ENCODE measurements at regions not wholly inside any gene's neighbourhood (a gene's known extent, or its start where the extent isn't known, plus 50 kb on each side); places are given as distances from the start of the nearest gene placed in this dataset.

DNA sequence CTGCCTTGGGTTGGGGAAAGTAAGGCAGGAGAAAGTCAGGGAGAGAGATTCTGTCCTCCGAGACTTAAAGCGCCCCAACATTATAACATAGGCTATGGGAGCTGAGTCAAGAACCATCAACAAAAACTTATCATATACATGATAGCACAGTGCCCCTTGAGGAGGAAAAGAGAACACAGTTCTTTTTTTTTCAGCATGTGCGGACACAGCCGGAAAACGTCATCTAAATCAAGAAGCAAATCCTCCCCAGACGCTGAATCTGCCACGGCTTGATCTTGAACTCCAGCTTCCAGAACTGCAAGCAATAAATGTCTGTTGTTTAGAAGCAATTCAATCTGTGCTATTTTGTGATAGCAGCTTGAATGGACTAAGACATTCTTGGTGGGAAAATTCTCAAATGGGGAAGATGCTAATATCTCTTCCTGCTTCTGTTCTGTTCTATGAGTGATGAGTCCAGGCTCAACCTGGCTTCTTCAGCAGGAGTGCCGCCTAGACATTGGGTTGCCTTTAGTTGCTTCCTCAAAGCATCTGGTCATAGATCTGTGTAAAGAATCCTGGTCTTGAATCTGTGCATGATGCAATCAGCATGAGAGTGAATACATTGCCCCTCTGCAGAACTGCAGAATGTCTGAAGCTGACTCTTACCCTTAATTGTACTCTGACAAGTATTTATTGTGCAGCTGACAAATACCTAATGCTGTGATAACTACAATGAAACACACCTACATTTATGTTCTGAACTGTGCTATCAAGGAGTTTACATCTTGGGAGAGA is 549.8 kb upstream of the PRKX start:
- no peak for DNase-seq (ENCODE audit: low read depth, low spot score)
- no peak overlapping the region for H3K4me3 ChIP-seq (ENCODE audit: low read length)

DNA sequence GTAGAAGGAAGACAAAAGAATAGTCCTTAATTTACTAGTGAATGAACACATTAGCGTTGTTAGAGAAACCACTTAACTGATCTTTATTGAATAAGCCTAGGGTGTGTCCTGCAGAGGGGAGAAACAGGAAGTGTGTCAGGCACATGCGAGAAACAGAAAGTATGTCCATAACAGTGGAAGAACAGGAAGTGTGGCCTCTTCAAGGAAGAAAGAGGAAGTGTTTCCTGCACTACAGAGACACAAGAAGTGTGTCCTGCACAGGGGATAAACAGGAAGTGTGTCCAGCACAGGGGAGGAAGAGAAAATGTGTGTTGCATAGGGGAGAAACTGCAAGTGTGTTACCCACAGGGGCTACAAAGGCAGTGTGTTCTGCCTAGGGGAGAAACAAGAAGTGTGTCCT is 539.6 kb upstream of the PRKX start:
- DNase-seq (ENCODE audit: low read depth, low spot score) = no peak

DNA sequence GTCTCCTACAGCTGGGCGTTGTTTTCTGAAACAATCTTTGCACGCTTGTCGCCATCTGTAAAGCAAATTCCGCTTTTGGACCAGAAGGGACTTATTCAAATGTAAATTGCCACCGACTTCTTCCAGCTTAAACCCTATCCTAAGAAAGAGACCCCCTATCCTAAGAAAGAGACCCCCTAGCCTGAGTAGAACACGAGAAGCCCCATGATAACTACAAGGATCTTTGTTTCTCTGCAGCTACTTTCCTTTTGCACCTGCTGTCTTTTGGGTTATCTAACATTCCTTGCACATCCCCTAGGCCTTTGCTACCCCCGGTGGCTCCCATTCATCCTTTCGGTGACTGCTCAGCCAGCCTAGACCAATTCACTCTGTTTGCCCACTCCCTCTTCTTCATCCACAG is 536.0 kb upstream of the PRKX start:
- no peak for DNase-seq (ENCODE audit: low read depth, low spot score)
- no peak overlapping the region for H3K4me3 ChIP-seq (ENCODE audit: low read length)

More for the DNA sequence above, 539.6 kb upstream of the PRKX start:
- H3K4me3 ChIP-seq (ENCODE audit: low read length) = no peak overlapping the region

DNA sequence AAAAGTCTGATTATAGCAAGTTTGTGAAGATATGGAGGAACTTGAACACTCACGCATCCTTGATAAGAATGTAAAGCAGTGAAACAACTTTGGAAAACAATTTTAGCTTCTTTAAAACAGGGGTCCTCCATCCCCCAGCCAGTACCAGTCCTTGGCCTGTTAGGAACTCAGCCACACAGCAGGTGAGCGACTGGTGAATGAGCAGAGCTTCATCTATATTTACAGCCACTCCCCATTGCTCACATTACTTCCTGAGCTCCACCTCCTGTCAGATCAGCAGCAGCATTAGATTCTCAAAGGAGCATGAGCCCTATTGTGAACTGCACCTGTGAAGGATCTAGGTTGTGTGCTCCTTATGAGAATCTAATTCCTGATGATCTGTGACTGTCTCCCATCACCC is 530.3 kb upstream of the PRKX start:
- DNase-seq (ENCODE audit: low read depth, low spot score) = no peak
- H3K4me3 ChIP-seq (ENCODE audit: low read length) = no peak overlapping the region

DNA sequence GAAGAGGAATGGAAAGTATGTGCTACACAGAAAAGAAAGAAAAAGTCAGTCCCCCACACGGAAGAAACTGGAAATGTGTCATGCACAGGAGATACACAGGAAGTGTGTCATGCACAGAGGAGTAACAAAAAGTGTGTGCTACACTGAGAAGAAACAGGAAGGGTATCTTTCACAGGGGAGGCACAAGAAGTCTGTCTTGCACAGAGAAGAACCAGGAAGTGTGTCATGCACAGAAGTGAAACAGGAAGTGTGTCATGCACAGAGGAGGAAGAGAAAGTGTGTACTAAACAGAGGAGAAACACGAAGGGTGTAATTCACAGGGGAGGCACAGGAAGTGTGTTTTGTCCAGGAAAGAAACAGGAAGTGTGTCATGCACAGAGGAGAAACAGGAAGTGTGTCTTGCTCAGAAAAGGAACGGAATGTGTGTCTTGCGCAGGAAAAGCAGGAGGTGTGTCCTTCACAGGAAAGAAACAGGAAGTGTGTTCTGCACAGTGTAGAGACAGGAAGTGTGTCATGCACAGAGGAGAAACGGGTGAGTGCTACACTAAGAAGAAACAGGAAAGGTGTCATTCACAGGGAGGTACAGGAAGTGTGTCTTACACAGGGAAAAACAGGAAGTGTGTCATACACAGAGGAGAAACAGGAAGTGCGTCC is 527.2 kb upstream of the PRKX start:
- DNase-seq (ENCODE audit: low read depth, low spot score) = no peak
- no peak overlapping the region for H3K4me3 ChIP-seq (ENCODE audit: low read length)

DNA sequence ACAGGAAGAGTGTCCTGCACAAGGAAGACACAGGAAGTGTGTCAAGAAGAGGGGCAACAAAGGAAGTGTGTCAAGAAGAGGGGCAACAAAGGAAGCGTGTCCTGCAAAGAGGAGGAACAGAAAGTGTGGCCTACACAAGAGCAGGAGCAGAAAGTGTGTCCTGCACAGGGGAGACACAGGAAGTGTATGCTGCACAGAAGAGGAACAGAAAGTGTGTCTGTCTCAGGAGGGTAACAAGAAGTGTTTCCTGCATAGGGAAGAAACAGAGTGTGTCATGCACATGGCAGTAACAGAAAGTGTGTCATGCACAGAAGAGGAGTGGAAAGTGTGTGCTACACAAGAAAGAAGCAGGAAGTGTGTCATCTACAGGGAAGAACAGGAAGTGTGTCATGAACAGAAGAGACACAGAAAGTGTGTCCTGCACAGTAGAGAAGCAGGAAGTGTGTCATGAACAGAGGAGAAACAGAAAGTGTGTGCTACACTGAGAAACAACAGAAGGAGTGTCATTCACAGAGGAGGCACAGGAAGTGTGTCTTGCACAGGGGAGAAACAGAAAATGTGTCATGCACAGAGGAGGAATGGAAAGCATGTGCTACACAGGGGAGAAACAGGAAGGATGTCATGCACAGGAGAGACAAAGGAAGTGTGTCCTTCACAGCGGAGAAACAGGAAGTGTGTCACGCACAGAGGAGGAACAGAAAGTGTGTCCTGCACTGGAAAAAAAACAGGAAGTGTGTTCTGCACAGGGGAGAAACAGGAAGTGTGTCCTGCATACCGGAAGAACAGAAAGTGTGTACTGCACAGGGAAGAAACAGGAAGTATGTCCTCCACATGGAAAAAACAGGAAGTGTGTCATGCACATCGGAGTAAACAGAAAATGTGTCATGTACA is 526.4 kb upstream of the PRKX start:
- H3K4me3 ChIP-seq (ENCODE audit: low read length) = no peak overlapping the region
- no peak for DNase-seq (ENCODE audit: low read depth, low spot score)

DNA sequence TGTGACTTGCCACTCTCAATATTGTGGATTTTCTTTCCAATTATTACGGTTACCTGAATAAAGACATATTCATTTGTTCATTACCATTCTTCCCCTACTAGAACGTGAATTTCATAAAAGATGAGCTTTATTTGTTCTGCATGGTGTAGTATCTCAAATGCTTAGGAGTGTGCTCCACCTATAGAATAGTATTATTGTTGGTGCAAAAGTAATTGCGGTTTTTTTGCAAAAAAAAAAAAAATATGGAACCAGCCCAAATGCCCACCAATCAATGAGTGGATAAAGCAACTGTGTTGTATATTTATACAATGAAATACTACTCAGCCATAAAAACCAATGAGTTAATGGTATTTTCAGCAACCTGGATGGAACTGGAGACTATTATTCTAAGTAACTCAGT is 525.5 kb upstream of the PRKX start:
- no peak for DNase-seq (ENCODE audit: low read depth, low spot score)
- H3K4me3 ChIP-seq (ENCODE audit: low read length) = no peak overlapping the region

DNA sequence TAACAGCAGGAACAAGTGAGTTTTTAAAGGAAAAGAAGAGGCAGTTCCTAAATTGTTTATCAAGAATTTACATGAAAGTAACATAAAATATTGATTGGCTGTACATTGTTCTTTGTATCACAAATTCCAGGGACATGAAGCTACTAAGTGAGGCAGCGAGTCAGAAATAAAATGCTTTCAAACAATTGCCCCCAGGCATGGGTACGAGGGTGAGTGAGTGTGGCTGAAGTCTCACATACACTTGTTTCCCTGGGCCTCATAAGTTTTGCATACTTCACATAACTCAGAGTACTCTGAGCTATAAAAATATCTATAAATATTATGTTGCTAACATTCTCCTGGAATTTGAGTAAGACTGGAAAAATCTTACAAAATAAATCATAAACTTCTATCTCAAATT is 511.6 kb upstream of the PRKX start:
- no peak overlapping the region for H3K4me3 ChIP-seq (ENCODE audit: low read length)
- DNase-seq (ENCODE audit: low read depth, low spot score) = no peak

DNA sequence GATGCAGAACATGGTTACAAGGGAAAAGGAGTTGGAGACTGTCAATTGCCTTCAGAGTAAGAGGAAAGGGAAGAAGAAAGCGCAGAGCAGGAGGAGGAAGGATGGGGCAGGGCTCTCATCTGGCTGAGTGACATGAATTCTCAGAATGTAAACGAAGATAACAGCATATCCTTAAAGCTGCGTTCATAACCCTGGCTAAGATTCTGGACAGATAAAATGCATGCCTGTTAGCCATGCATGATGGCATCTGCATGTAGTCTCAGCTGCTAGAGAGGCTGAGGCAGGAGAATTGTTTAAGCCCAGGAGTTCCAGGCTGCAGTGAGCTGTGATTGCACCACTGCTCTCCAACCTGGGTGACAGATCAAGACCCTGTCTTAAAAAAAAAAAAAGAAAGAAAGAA is 493.5 kb upstream of the PRKX start:
- H3K4me3 ChIP-seq (ENCODE audit: low read length) = no peak overlapping the region
- DNase-seq (ENCODE audit: low read depth, low spot score) = no peak

DNA sequence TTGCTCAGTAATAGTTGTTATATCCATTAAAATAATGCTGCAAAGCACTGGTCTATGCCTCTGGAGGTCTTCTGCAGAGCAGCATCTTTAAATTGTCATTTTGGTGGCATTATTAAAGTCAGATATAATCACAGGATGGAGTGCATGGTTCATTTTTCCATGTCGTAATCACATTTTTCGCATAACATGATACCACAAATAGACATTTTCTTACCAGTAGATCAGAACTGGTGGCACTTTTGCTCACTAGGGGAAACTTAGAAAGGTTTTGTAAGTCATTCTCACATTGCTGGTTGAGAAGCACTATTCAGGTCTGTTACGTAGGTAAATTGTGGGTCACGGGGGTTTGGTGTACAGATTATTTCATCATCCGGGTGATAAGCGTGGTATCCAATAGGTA is 484.5 kb upstream of the PRKX start:
- H3K4me3 ChIP-seq (ENCODE audit: low read length) = no peak overlapping the region

DNA sequence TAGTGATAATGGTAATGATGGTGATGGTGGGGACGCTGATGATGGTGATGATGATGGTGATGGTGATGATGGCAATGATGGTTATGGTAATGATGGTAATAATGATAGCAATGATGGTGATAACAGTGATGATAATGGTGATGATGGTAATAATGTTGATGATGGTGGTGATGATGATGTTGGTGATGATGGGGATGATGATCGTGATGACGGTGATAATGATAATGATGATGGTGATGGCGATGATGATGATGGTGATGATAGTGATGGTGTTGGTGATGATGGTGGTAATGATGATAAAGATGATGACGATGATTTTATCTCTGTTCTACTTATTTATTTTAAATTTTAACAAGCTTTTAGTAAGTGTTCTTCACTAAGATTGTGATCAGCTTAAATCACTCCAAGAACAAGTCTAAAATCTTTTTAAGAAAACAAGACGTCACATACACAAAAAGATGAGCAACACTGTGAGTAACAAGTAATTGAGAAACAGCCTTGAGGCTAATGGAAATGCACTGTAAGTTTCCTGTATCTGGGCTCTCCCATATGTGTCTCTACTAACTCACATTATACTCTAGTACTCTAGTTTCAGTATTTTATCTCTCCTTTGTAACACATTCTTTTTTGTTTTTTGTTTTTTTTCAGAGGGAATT is 480.2 kb upstream of the PRKX start:
- H3K4me3 ChIP-seq (ENCODE audit: low read length) = no peak overlapping the region
- no peak for DNase-seq (ENCODE audit: low read depth, low spot score)

More for the DNA sequence above, 484.5 kb upstream of the PRKX start:
- no peak for DNase-seq (ENCODE audit: low read depth, low spot score)

DNA sequence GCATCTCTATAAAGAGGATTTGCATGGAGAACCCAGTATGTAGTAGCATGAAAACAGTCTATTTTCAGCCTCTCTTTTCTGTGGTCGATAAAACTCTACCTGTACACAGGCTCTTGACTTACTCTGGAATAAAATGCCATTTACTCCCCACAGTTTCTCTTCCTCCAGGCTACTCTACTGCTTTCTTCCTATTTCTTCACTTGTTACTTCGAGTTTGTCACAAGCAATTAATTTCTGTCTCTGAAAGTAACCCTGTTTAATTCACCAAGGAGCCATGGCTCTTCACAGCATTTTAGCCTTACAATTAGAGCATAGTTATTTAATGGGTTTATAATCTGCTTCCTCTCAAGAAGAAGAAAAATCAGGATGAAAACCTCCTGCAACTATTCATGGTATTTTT is 472.9 kb upstream of the PRKX start:
- DNase-seq (ENCODE audit: low read depth, low spot score) = no peak
- H3K4me3 ChIP-seq (ENCODE audit: low read length) = no peak overlapping the region

DNA sequence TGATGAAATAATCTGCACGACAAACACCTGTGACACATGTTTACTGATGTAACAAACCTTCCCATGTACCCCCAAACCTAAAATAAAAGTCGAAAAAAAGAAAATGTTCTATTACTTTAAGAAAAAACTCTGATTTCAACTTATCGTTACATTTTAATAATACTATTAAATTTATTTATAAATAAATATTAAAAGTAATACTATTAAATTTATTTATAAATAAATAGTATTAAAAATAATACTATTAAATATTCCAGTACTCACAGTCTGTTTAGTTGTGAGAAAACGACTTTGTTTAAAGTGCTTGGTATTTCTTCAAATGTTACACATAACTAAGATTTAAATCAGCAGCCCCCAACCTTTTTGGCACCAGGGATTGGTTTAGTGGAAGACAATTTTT is 471.6 kb upstream of the PRKX start:
- H3K4me3 ChIP-seq (ENCODE audit: low read length) = no peak overlapping the region
- DNase-seq (ENCODE audit: low read depth, low spot score) = no peak

DNA sequence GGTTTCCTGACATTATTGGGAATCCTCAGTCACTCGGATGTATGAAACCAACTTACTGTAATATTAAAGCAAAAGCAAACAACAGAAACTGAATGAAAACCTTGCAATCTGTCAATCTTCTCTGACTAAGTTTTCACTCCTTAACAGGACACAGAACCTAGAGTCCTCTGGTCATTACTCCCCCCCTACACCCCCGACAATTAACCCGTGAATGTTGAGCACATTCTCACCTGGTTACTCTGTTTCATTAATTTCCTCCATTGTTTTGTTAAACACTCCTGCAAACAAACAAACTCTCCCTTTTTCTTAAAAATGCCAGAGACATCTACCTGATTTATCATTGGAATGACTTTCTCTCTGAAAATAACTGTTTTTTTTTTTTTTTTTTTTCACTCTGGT is 469.0 kb upstream of the PRKX start:
- no peak overlapping the region for H3K4me3 ChIP-seq (ENCODE audit: low read length)
- no peak for DNase-seq (ENCODE audit: low read depth, low spot score)

DNA sequence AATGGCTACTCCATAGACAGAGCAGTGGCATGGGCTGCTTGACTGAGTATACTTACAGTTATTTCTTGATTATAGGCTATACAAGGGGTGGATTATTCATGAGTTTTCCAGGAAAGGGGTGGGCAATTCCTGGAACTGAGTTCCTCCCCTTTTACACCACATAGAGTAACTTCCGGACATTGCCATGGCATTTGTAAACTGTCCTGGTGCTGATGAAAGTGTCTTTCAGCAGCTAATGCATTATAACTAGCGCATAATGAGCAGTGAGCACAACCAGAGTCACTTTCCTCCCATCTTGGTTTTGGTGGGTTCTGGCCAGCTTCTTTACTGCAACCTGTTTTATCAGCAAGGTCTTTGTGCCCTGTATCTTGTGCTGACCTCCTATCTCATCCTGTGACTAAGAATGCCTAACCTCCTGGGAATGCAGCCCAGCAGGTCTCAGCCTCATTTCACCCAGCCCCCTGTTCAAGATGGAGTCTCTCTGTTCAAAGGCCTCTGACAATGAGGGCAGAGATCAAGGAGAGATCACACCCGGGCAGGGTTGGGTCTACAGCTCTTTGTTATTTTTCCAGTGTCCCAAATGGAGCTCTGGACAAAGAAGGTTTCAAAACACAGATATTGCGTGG is 468.4 kb upstream of the PRKX start:
- DNase-seq (ENCODE audit: low read depth, low spot score) = no peak

DNA sequence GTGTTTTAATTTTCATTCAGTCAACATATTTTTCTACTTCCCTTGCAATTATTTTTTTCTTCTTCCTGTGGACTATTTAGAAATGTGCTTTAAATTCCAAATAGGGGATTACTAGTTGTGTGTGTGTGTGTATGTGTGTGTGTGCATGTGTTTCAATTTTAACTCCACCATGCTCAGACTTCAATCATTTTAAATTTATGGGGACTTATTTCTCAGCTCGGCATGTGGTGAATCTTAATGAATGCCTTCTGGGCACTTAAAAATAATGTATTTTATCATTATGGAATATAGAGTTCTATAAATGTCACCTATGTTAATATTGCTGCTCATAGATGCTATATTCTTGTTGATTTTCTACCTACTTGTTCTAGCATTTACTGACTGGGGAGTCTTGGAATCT is 465.6 kb upstream of the PRKX start:
- H3K4me3 ChIP-seq (ENCODE audit: low read length) = no peak overlapping the region
- DNase-seq (ENCODE audit: low read depth, low spot score) = no peak

More for the DNA sequence above, 468.4 kb upstream of the PRKX start:
- H3K4me3 ChIP-seq (ENCODE audit: low read length) = no peak overlapping the region

DNA sequence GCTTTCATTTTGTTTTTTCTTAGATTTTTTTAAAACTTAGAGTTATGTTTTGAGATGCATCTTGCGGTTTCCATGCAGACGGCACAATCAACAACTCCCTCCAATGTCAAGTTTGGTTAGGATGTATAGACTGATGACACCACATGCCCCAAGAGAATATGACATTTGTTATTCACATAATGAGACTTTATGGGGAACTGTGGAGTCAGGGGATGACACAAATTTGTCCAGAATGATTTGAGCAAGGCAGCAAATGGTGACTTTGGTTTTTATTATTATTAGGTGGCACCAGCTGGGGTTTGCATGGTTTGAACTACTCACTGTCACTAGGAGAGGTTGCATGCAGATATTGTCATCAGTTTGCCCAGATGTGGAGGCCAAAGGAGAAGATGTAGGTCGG is 461.8 kb upstream of the PRKX start:
- no peak for DNase-seq (ENCODE audit: low read depth, low spot score)
- H3K4me3 ChIP-seq (ENCODE audit: low read length) = no peak overlapping the region

DNA sequence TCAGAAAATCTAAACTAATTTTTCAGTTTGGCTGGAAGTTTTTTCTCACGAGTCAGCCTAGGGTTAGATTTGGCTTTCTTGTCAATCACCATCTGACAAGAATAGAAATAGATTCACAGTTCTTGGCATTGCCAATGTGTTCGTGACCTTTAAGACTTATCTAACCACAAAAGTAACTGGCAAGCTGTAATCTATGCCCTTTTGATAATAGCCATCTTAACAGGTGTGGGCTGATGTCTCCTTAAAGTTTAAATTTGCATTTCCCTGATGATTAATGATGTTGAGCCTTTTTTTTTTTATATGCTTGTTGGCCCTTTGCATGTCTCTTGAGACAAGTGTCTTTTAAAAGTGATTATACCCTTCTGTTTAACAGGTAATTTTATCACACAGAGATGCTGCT is 460.3 kb upstream of the PRKX start:
- no peak for DNase-seq (ENCODE audit: low read depth, low spot score)
- H3K4me3 ChIP-seq (ENCODE audit: low read length) = no peak overlapping the region

DNA sequence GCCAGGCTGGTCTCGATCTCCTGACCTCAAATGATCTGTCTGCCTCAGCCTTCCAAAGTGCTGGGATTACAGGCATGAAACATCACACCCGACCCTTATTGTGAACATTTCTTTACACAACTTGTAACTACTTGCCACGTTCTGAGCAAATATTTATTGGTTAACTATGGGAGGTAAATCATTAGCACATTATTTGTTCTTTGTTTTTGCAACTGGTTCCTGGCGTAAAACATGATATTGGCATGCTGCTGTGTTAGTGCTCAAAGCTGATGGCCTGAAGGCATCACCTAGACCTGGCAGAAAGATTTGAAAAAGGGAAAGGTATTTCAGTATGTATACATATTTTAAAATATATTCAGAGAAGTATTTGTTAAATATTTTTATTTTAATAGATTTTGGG is 438.3 kb upstream of the PRKX start:
- no peak for DNase-seq (ENCODE audit: low read depth, low spot score)
- no peak overlapping the region for H3K4me3 ChIP-seq (ENCODE audit: low read length)

Measured in Jurkat, Clone E6-1 (cell line).